Type B pancreatic cell (in vitro differentiated cells): ENCODE measurements at regions not wholly inside any gene's neighbourhood (a gene's known extent, or its start where the extent isn't known, plus 50 kb on each side); places are given as distances from the start of the nearest gene placed in this dataset.

Experiments used
- DNase-seq: peaks from one replicate; pipeline ENCODE4 v3.0.0; 2021; ENCODE audit warnings: mixed read lengths; ENCODE audit not compliant: unreplicated experiment; ENCODE audit errors: extremely low spot score
- H3K27ac Mint-ChIP-seq: 2 replicates; pipeline ENCODE4 v1.8.0; 2021; ENCODE audit warnings: mild to moderate bottlenecking, mixed read lengths
- H3K27me3 Mint-ChIP-seq: 2 replicates; pipeline ENCODE4 v1.8.0; 2021; ENCODE audit warnings: mixed read lengths
- H3K36me3 Mint-ChIP-seq: 2 replicates; pipeline ENCODE4 v1.8.0; 2021; ENCODE audit warnings: mixed read lengths
- H3K4me1 Mint-ChIP-seq: one replicate; pipeline ENCODE4 v1.8.0; 2021; ENCODE audit warnings: mixed read lengths; ENCODE audit not compliant: unreplicated experiment
- H3K4me3 Mint-ChIP-seq: 2 replicates; pipeline ENCODE4 v1.8.0; 2021; ENCODE audit warnings: mild to moderate bottlenecking, mixed read lengths
- H3K9me3 Mint-ChIP-seq: 2 replicates; pipeline ENCODE4 v1.8.0; 2021; ENCODE audit warnings: mixed read lengths
- TF ChIP-seq, protein P1 (sequence below): fragments of 200-600 bp; sonication (generic); conservative IDR thresholded peaks from 2 replicates; pipeline ENCODE4 v1.5.0; 2021; ENCODE audit warnings: antibody characterized with exemption, mild to moderate bottlenecking

DNA sequence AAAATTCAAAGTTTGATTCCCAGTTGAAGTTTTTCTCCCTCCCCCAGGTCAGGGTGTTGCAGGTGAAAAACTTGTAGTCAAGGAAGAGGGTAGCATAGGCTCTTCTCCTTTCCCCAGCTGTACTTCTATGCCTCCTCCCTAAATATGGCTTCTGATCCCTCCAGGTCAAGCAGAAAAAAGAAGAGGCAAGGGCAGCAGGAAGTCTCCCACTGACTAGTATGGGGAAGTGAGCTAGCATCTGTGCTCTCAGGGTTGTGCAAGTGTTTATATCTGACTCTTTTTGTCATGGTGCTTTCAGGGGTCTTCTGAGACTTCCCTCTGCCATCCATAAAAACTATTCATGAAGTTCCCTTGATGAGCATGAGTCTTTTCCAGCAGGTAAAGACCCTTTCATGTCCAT is 76.0 kb downstream of the ATPSCKMT start:
- no peaks in the 10 kb centered on the region for H3K27me3 Mint-ChIP-seq
- no peak for DNase-seq
- H3K9me3 Mint-ChIP-seq: peaks cover 7% of the 10 kb centered on the region
- no peaks in the 10 kb centered on the region for H3K4me1 Mint-ChIP-seq
- no peaks in the 10 kb centered on the region for H3K36me3 Mint-ChIP-seq
- TF ChIP-seq, protein P1, sequence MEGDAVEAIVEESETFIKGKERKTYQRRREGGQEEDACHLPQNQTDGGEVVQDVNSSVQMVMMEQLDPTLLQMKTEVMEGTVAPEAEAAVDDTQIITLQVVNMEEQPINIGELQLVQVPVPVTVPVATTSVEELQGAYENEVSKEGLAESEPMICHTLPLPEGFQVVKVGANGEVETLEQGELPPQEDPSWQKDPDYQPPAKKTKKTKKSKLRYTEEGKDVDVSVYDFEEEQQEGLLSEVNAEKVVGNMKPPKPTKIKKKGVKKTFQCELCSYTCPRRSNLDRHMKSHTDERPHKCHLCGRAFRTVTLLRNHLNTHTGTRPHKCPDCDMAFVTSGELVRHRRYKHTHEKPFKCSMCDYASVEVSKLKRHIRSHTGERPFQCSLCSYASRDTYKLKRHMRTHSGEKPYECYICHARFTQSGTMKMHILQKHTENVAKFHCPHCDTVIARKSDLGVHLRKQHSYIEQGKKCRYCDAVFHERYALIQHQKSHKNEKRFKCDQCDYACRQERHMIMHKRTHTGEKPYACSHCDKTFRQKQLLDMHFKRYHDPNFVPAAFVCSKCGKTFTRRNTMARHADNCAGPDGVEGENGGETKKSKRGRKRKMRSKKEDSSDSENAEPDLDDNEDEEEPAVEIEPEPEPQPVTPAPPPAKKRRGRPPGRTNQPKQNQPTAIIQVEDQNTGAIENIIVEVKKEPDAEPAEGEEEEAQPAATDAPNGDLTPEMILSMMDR: no peak
- no peak overlapping the region for H3K4me3 Mint-ChIP-seq
- no peak overlapping the region for H3K27ac Mint-ChIP-seq

DNA sequence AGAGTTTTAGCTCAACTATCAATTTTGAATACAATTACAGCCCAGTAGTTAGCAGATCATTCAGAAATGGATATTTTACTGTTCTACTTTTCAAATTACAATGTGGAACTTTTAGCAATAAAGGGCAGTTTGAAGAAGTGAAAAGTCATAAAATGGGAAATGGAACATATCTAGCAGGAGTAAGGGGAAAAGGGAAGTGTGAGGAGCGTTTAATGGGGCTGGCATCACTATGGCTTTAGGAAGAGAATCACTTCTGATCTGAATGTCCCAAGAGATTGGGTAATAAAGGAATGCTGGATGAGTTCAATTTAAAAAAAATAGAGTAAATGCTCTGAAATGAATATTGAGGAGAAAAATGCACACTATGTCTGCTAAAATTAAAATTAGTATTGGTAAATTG is 77.4 kb downstream of the ATPSCKMT start:
- H3K36me3 Mint-ChIP-seq: no peaks in the 10 kb centered on the region
- H3K9me3 Mint-ChIP-seq: peaks cover 6% of the 10 kb centered on the region
- H3K4me3 Mint-ChIP-seq: no peak overlapping the region
- H3K27me3 Mint-ChIP-seq: no peaks in the 10 kb centered on the region
- H3K27ac Mint-ChIP-seq: no peak overlapping the region
- H3K4me1 Mint-ChIP-seq: no peaks in the 10 kb centered on the region
- TF ChIP-seq, protein P1: no peak
- no peak for DNase-seq

DNA sequence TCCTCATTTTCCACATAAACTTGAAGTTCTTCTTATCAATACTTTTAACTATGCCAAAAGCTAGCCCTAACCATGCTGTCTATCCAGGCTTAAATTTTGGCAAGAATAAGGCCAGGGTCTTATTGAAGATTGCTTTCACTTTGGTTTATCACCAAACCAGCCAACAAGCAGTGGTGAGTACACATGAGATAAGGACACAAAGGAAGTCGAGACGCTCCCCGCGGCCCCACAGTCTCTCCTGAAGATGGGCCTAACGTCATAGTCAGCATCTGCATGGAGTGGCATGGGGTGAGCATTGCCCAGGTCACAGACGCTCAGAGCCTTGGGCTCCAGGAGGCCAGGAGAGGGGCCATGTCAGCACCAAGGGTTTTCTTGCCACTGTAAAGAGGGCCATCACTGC is 80.3 kb downstream of the ATPSCKMT start:
- H3K27ac Mint-ChIP-seq: no peak overlapping the region
- H3K4me1 Mint-ChIP-seq: no peaks in the 10 kb centered on the region
- TF ChIP-seq, protein P1: no peak
- no peak overlapping the region for H3K4me3 Mint-ChIP-seq
- H3K27me3 Mint-ChIP-seq: no peaks in the 10 kb centered on the region
- H3K36me3 Mint-ChIP-seq: no peaks in the 10 kb centered on the region
- peaks cover 17% of the 10 kb centered on the region for H3K9me3 Mint-ChIP-seq
- no peak for DNase-seq

DNA sequence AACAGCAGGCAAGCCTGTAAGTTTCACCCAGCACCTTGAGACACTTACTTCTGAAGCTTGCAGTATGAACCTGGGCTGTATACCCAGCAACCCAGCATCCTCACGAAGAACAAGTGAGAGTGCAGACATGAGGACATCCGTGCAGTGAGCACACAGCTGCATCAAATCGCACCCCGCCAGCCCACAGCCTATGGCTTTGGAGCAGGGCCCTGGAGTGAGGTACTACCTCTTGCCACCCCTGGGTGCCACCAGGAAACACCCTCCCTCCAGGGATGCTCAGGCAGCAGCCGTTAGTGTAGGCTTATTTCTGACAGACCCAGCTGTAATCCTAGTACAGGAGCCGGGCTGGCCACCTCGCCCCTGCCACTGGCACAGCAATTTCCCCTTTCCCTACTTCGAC is 81.4 kb downstream of the ATPSCKMT start:
- Mint-ChIP-seq H3K4me3 (no peak overlapping the region), H3K27ac (no peak overlapping the region), H3K27me3 (no peaks in the 10 kb centered on the region), H3K36me3 (no peaks in the 10 kb centered on the region), H3K4me1 (no peaks in the 10 kb centered on the region), H3K9me3 (peaks cover 18% of the 10 kb centered on the region)
- no peak for DNase-seq
- TF ChIP-seq, protein P1: no peak

DNA sequence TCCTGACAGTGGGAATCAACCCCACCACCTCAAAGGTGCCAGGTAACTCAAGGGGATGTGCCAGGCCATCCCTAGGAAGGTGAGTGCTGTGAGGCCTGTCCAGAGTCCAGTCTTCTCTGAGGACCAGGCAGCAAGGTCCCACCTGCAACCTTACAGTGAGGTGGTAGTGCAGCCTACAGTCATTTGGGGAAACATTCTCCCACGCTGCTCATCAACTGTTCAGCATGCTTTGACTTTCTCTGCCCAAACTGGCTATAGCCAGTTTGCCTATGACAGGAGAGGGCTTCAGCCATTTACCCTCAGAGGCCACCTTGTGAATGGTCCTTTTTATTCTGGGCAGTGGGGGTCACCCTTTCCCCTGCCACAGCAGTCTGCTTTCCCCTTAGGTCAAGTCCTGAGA is 81.9 kb downstream of the ATPSCKMT start:
- TF ChIP-seq, protein P1: no peak
- no peaks in the 10 kb centered on the region for H3K4me1 Mint-ChIP-seq
- no peak for DNase-seq
- H3K36me3 Mint-ChIP-seq: no peaks in the 10 kb centered on the region
- no peaks in the 10 kb centered on the region for H3K27me3 Mint-ChIP-seq
- H3K27ac Mint-ChIP-seq: no peak overlapping the region
- no peak overlapping the region for H3K4me3 Mint-ChIP-seq
- H3K9me3 Mint-ChIP-seq: peaks cover 18% of the 10 kb centered on the region

DNA sequence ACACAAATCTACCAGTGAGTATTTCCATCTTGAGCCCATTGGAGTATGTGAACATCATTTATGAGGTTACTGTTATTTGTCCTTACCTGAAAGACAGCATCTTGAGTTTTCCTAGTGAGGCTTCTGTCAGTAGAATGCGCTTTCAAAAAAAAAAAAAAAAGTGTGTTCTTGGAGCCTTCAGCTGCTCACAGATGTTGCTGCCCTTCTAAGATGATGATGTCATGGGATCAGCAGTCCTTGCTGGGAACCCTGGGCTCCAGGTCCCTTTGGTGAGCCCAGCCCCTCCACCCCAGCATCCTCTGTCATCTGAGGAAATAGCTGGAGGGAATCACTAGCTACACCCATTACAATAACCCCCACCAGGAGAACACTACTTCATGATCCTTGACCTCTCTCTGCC is 83.3 kb downstream of the ATPSCKMT start:
- Mint-ChIP-seq H3K27ac (no peak overlapping the region), H3K36me3 (no peaks in the 10 kb centered on the region)

More for the DNA sequence above, 83.3 kb downstream of the ATPSCKMT start:
- peaks cover 17% of the 10 kb centered on the region for H3K9me3 Mint-ChIP-seq
- H3K4me3 Mint-ChIP-seq: no peak overlapping the region
- TF ChIP-seq, protein P1: no peak
- no peak for DNase-seq
- peaks cover 13% of the 10 kb centered on the region for H3K4me1 Mint-ChIP-seq
- peaks cover 3% of the 10 kb centered on the region for H3K27me3 Mint-ChIP-seq
